HG03571 (cell line): ENCODE measurements at regions not wholly inside any gene's neighbourhood (a gene's known extent, or its start where the extent isn't known, plus 50 kb on each side); places are given as distances from the start of the nearest gene placed in this dataset.
"Not testable (repeated sequence)": the region's sequence is repeated elsewhere in the genome, so short reads cannot be mapped to it uniquely, and the experiment has no call there.

Experiments
- ATAC-seq: cut with Tn5 transposase; IDR thresholded peaks from one replicate; pipeline ENCODE4 v1.9.1; 2021; ENCODE audit not compliant: unreplicated experiment

DNA sequence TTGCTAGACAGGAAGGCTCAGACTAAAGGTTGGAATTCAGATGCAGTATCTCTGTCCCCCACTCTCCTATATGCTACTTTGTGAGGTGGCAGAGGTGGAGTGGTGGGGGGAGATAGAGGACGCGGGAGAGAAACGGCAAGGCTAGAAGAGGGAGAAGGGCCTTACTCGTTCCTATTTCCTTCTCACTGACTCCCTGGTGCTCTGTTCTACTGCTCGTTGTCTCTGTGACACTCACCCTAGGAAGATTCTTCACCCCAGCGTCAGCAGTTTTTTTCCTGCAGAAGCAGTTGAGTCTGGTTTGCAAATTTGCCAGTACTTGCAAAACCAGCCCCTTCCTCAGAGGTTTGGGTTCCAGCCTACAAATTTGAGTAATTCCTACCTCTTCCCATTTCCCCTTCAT, 801.1 kb upstream of the SLC35B3 start:
- no peak for ATAC-seq

DNA sequence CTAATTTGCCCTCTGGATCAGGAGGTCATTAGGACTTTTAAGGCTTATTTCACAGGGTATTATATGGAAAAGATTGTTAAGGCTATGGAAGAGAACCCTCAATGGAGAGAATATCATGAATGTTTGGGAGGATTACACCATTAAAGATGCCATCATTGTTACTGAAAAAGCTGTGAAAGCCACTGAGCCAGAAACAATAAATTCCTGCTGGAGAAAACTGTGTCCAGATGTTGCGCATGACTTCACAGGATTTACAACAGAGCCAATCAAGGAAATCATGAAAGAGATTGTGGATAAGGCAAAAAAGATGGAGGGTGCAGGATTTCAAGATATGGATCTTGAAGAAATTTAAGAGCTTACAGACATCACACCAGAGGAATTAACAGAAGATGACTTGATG, 798.3 kb upstream of the SLC35B3 start:
- ATAC-seq = no peak

DNA sequence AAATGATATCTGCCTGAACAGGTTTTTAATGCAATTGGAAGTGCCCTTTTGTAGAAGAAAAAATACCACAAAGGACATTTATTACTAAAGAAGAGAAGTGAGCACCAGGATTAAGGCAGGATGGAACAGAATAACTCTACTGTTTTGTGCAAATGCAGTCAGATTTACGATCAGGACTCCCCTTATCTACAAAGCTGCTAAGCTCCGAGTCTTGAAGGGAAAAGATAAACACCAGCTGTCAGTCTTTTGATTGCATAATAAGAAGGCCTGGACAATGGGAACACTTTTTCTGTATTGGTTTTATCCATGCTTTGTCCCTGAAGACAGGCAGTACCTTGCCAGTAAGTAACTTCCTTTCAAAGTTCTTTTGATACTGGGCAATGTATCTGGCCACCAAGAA, 797.9 kb upstream of the SLC35B3 start:
- no peak for ATAC-seq

DNA sequence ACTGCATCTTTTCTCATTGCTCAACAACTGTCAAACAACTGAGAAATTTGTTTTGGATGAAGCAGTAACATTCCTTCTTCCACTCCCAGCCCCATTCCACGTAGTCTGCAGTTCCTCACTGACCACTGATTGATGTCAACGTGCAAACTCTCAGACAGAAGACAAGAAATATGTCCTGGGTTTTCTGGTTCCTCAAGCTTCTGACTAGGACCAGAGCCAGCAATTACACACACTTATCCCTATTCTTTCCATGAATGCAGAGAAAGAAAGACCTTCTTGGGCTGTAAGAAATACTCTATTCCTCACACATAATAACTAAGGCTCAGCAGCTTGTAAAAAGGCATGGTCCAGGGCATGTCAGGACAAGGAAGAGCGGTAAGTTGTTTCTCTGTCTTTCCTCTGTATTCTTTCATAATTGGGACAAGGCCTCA, 790.1 kb upstream of the SLC35B3 start:
- ATAC-seq = no peak

DNA sequence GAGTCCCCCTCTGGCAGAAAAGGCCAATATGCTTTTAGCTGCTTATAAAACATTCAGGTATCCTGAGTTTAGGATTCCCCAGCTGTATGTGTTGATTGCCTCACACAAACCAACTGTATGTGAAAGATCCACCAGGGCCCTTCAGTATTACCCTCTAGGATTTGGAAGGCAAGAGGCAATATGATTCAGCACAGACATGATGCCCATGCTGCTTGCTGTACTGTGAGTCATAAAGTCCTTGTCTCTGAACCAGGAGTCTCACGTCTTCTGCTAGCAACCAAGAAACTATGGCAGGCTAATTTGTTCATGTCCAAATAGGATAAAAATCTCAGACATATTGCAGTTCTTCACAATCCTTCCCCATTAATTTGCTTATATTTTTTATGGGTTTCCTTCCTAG, 789.2 kb upstream of the SLC35B3 start:
- ATAC-seq = no peak

DNA sequence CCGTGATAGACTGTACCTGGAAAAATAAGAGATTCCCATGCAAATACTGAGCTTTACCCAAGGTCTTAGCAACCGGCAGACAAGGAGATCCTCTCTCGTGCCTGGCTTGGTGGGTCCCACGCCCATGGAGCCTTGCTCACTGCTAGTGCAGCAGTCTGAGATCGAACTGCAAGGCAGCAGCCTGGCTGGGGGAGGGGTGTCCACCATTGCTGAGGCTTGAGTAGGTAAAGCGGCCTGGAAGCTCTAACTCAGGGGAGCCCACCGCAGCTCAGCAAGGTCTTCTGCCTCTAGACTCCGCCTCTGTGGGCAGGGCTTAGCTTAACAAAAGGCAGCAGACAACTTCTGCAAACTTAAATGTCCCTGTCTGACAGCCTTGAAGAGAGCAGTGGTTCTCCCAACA, 778.4 kb upstream of the SLC35B3 start:
- ATAC-seq = not testable (repeated sequence)

DNA sequence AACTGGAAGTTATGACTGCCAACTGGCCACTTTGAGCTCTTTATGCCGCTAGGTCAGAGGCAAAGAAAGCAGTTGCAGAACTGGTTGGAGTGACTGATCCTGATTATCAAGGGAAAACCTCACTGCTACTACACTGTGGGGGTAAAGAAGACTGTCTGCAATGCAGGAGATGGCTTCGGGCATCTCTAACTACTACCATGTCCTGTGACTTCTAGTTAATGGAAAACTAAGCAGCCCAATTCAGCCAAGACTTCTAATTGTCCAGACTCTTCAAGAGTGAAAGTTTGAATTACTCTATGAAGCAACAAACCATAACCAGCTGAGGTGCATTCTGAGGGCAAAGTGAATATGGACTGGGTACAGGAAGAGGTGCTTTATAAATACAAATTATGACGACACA, 773.6 kb upstream of the SLC35B3 start:
- no peak for ATAC-seq

DNA sequence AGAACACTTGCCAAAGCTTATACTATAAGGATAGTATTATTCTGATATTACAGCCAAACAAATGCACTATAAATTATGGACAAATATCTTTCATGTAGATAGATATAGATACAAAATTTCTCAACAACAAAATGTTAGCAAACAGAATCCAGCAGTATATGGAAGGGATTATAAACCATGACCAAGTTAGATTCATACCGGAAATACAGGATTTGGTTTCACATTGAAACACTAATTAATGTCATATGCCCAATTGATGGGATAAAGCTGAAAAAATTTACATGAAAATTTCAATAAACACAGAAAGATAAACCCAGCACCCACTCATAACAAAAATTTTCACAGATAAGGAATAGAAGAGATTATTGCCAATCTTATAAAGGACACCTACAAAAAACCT, 770.3 kb upstream of the SLC35B3 start:
- ATAC-seq = no peak

DNA sequence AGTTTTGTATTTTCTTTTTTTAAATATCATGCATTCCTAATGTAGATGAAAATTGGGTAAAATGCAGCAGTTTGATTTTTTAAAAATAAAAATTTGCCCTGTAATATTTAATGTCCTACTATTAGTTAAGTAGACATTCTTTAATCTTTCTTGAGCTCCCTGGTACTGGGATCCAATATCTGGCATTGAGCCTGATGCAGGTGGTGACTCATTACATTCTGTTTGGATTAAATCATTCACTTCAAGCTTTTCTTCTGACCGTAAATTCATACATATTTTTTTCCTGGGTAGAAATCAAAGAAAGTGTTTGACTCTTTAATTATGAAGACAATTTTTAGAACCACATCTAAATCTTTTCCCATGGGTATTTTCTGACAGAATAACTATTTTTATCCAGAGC, 768.8 kb upstream of the SLC35B3 start:
- ATAC-seq = no peak

DNA sequence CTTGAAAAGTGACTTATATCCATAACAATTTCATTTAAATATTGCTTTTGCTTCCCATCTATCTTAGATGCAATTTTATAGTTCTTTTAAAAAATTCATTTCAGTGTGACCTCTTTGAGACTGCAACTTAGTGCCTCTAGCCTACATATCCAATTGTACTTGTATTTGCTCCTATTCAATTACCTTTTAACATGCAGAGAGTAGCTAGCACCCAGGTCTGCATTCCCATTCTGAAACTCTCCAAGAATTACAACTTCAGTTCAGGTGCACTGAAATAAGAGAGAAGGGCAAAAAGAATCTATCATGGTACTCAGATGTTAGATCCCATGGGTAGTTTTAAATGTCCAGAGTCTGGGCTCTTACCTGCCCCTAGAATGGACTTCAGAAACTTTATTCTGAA, 765.4 kb upstream of the SLC35B3 start:
- no peak for ATAC-seq

DNA sequence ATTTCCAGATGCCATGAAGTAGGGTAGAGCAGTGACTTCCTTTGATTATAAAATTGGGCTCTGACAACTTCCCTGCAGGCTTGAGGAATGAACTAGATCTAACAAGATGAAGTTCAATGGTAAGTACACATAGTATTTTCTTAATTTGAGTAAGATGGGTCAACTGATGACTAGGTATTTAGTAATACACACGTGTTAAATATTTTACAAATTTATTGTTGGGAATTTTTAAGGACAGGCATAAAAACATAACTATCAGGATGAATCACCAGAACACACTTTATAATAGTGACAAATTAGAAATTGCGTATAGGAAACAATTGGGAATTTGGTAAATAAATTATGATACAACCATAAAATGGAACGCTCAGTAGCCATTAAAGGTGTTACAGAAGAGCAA, 762.4 kb upstream of the SLC35B3 start:
- no peak for ATAC-seq

DNA sequence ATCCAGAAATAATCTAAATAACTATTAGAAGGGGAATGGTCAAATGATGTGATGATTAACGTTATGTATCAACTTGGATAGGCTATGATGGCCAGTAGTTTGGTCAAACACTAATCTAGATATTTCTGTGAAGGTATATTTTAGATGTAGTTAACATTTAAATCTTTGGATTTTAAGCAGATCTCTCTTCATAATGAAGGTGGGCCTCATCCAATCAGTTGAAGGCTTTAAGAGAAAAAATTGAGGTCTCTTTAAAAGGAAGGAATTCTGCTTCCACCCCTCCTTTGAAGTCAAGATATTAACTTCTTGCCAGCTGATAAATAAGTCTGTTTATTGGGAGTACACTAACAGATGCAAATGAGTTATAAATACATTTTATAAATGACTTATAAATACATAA, 760.0 kb upstream of the SLC35B3 start:
- ATAC-seq = no peak

DNA sequence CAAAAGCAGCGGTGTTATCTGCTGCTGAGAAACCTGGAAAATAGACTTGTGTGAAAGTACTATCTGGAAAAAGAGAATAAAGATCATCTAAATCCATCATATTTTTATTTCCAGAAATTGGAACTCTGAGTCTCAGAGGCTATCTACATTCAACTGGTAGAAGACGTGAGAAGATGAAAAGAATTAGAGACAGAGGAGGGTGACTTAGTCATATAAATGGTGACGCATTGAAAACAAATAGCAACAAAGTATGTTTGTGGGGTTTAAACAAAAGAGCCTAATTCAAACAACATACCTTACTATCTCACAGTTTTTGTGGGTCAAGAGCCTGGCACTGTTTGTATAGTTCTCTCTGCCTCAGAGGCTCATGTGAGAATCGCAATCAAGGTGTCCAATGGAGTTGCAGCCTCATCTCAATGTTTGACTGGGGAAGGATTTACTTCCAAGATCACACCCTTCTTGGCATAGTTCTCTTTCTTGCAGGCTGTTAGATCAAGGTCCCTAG, 757.1 kb upstream of the SLC35B3 start:
- no peak for ATAC-seq

DNA sequence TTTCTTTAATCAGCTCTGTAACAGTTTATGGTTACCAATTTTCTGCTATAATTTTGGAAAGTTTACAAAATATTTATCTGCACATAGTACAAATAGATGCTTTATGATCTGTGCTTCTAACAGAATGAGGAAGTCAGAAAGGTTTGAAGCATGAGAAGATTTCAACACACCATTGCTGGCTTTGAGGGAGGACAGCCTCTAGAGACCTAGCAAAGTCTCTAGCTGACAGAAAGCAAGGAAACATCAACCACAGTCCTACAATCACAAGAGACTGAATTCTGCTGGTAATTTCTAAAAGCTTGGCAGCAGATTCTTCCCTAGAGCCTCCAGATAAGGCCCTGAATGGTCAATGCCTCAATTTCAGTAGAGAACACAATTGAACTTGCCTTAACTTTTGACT, 750.8 kb upstream of the SLC35B3 start:
- no peak for ATAC-seq

DNA sequence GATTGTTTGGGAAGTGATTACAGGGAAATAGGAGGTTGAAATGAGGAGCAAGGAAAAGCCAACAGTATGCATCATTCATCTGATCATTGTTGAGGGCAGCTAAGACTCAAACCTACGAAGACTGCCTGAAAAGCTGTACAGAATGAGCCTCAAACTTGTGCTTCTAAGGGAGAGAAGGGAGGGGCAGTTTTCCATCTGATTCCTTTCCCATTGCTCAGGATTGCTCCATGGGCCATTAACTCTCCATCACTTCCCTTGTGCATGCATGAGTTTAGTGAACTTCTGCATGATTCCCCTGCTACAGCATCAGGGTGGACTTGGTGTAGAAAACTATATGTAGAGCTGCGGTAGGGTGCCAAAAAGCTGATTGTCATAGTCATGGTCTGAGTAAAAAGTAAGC, 742.7 kb upstream of the SLC35B3 start:
- ATAC-seq = no peak

DNA sequence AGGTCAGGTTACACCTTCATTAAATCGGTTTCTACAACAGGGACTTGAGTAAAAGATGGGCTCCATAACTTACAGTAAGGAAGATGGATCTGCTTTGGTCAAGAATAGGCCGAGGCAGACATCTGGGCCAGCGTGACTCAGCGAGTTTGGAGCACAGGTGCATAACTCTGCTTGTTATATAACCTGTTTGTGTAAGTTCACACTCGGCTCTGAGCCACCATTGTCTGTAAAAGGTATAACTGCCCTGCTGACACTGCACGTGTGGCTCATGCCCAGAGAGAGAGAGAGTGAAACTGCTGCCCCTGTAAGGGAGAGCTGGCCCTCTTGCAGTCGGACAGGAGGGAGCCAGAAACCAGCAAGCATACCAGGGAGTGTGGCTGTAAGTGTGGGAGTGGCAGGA, 737.9 kb upstream of the SLC35B3 start:
- no peak for ATAC-seq

DNA sequence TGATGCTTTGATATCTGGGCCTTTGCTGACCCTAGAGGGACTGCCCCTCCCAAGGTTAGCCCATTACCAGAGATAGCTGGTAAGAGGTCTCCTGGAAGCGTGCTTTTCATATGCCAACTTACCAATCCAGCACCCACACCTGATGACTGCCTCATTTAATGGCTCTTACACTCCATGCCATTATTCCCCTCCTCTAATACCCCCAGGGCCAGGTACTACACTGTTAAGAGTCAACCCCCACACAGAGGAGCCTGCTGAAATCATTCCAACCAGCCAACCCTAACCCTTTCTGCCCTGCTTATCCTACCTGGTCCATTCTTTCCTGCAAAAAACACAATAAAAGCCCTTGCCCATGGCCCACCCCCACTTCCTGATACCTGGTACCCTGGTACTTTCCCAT, 736.8 kb upstream of the SLC35B3 start:
- ATAC-seq = no peak

DNA sequence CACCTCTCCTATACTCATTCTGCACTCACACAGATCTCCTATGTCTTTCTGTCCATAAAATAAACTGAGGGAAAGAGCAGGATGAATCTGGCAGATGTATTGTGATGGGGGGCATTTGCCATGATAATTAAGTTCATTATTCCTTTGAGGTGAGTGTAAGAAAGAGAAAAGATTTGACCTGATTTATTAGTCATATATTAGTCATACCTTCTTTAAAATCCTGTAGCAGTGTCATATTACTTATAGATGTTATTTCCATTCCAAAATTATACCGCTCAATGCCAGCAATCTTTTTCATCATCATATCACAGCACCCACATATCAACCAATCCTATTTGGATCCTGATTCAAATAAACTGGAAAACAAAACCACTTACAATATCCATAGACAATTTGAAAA, 733.3 kb upstream of the SLC35B3 start:
- ATAC-seq = no peak

DNA sequence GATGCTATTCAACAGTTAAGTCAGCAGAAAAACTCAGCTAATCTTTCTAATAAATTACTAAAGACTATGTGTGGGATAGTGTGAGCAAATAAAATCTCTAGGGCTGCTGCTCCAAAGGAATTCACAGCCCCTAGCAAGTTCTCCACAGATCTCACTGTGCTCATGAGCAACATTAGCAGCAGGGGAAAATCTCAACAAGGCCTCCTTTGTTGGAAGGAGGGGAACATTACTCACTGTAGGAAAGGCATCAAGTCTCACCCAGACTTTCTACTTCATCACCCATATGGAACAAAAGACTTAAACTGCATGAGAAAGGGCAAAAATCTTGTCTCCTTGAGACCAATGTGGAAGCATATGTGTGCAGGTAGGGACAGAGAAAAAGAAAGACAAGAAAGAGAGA, 726.4 kb upstream of the SLC35B3 start:
- no peak for ATAC-seq

DNA sequence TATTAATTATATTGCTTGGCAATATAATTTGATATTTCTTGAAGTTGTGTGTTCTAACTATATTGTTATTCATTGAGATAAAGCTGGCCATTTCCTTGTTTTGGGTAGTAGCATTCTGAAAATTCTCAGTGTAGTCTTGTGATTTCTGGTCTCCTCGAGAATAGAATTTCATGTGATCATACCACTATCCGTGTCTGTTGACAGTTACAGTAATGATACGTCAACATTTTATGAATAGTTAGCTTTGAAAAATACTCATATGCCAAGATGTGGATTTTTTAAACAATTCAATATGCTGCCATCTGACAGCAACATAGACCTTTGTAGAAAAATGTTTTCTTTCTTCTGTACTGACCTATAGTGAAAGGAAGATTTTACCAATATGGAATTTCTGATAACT, 723.7 kb upstream of the SLC35B3 start:
- ATAC-seq = no peak

DNA sequence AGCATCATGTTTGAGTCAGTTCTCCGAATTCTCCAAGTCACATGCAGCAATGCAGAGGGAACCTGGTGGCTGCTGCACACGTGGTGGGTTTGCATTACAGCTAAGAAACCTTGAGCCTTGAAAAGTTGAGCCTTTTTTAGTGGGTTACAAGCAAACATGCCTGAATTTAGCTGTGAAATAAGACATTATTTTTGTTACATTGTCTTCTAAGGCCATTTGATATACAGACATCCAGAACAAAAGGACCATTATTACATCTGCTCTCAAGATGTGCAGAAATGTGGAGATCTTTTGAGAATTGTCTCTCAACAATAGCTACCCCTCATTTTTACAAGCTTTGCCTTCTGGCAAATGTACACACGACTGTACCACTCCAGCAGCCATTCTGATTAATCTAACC, 720.5 kb upstream of the SLC35B3 start:
- no peak for ATAC-seq

DNA sequence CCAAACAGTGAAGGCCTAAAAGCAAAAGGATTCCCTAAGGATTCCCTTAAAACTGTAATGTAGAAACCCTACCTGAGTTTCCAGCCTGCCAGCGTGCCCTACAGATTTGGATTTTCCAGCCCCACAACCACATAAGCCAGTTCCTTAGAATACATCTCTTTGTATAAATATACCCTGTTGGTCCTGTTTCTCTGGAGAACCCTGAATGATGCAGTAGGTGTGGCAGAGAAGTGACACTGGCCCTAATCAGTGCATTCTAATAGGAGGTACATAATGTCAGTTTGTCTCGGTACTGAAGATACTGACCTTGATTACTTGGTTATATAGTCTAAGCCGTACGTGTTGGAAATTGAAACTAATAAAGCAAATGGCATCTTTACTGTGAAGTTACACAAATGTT, 707.8 kb upstream of the SLC35B3 start:
- no peak for ATAC-seq

DNA sequence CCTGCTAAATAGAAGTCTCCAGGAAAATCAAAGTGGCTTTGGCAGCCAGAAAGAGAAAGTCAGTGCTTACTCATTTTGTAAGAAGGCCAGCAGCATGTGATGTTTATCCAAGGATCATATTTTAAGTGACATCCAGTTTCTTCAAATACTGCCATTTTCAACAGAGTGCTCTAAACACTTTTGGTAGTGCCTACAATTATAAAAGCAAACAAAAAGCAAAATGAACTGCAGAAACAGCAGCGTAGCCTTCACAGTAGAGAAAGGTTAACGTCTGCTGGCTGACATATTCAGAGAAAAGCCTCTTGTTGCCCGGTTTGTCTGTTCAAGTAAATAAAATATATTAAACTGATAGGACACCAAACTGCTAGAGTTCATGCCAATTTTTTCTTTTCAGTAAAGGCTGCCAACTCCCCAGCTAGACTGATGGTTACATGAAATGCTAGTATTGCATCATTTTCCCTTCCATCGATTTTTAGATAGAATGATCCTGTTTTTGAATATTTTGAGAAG, 705.7 kb upstream of the SLC35B3 start:
- no peak for ATAC-seq

DNA sequence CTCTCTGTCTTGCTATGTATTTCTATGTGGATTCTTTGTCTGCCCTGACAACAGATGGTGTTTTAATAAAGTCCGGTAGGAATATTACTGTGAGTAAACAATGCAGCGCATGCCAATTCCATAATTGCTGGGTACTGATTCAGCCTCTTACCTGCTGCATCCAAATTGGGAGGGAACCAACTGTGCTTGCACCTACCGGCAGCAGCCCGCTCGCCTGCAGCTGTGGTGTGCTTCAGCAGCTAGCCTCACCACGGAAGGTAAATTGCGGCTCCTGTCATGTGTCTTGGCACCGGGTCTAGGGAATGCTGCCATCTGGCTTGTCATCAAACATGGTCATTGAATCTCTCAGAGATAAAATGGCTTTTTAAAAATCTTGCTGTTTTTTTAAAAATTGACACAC, 704.8 kb upstream of the SLC35B3 start:
- no peak for ATAC-seq
